ENCODE measurements at regions not wholly inside any gene's neighbourhood (a gene's known extent, or its start where the extent isn't known, plus 50 kb on each side); places are given as distances from the start of the nearest gene placed in this dataset.
"Not testable (repeated sequence)": the region's sequence is repeated elsewhere in the genome, so short reads cannot be mapped to it uniquely, and the experiment has no call there.

GRCh38 chr2:17184512-17184911 lies 333.7 kb downstream of the RAD51AP2 start:
- DNase-seq = no peak

GRCh38 chr2:17182399-17182798 lies 335.8 kb downstream of the RAD51AP2 start:
- no peak for DNase-seq

GRCh38 chr2:17181051-17181752 lies 337.0 kb downstream of the RAD51AP2 start:
- DNase-seq = peak; percentile 38

- no peak for DNase-seq
Observed at GRCh38 chr2:17179145-17179808, 339.0 kb downstream of the RAD51AP2 start.

- DNase-seq = no peak
Observed at GRCh38 chr2:17177088-17177487, 341.2 kb downstream of the RAD51AP2 start.

GRCh38 chr2:17171446-17172049 lies 346.7 kb downstream of the RAD51AP2 start:
- DNase-seq = no peak

- peak; percentile 15 for DNase-seq
Observed at GRCh38 chr2:17166506-17166905, 351.7 kb downstream of the RAD51AP2 start.

- no peak for DNase-seq
Observed at GRCh38 chr2:17164550-17164949, 353.7 kb downstream of the RAD51AP2 start.

- DNase-seq = no peak
Observed at GRCh38 chr2:17163638-17164037, 354.6 kb downstream of the RAD51AP2 start.

GRCh38 chr2:17162713-17163112 lies 355.5 kb downstream of the RAD51AP2 start:
- DNase-seq = peak; percentile 41

- no peak for DNase-seq
Observed at GRCh38 chr2:17160594-17160993, 357.6 kb downstream of the RAD51AP2 start.

- no peak for DNase-seq
Observed at GRCh38 chr2:17156086-17156485, 362.2 kb downstream of the RAD51AP2 start.

GRCh38 chr2:17149945-17150344 lies 368.3 kb downstream of the RAD51AP2 start:
- no peak for DNase-seq

- DNase-seq = peak; percentile 33
Observed at GRCh38 chr2:17148407-17149145, 369.7 kb downstream of the RAD51AP2 start.

GRCh38 chr2:17146358-17146757 lies 371.9 kb downstream of the RAD51AP2 start:
- no peak for DNase-seq

GRCh38 chr2:17136877-17137276 lies 381.4 kb downstream of the RAD51AP2 start:
- DNase-seq = no peak

GRCh38 chr2:17136231-17136630 lies 382.0 kb downstream of the RAD51AP2 start:
- DNase-seq = no peak

GRCh38 chr2:17135619-17136018 lies 382.6 kb downstream of the RAD51AP2 start:
- DNase-seq = no peak

GRCh38 chr2:17133052-17133671 lies 385.1 kb downstream of the RAD51AP2 start:
- DNase-seq = no peak

GRCh38 chr2:17130627-17131026 lies 387.6 kb downstream of the RAD51AP2 start:
- DNase-seq = not testable (repeated sequence)

GRCh38 chr2:17125989-17126620 lies 392.1 kb downstream of the RAD51AP2 start:
- no peak for DNase-seq

GRCh38 chr2:17124575-17125318 lies 393.5 kb downstream of the RAD51AP2 start:
- no peak for DNase-seq
